K562 (cell line): ENCODE measurements at regions not wholly inside any gene's neighbourhood (a gene's known extent, or its start where the extent isn't known, plus 50 kb on each side); places are given as distances from the start of the nearest gene placed in this dataset.

Source experiments
- ATAC-seq: fragments of 200-7000 bp; cut with Tn5 transposase; 3 replicates; pipeline ENCODE4 v1.9.1; 2020; ENCODE audit warnings: moderate library complexity
- BruUV-seq: library from RNA; stranded (reverse); fragments of 400-500 nt; replicated peaks from 2 replicates; lab custom pipeline; 2021; lab: Mats Ljungman, UMichigan
- CTCF ChIA-PET: fragments of 300-600 bp; formaldehyde crosslinking; extraction: SDS; loops from one replicate; lab custom pipeline; 2021; ENCODE audit warnings: low intra/inter-chr PET ratio; lab: Yijun Ruan, JAX
- POLR2A ChIA-PET: fragments of 300-600, 350-650 bp; sonication (Branson Sonifier 250); formaldehyde crosslinking; extraction: SDS; loops from one replicate; lab custom pipeline; 2021; ENCODE audit warnings: antibody characterized with exemption, inconsistent platforms; lab: Yijun Ruan, JAX
- DNase-seq, 4 experiments: peaks; one replicate each; pipeline versions ENCODE4 v3.0.0 to v3.0.0-alpha.2; 2011 to 2018; ENCODE audit warnings: low spot score in 3 of 4, mixed read lengths in 3 of 4; ENCODE audit errors: extremely low read depth in 1 of 4
- FAIRE-seq: peaks from 2 replicates; lab custom pipeline; 2011; peaks lifted over from hg19 to GRCh38; lab: Jason Lieb, UNC
- H2AFZ ChIP-seq: 2 replicates; pipeline ENCODE4 v1.6.0; 2011; ENCODE audit warnings: low read depth, low read length, control low read depth, inconsistent platforms
- H3K27ac ChIP-seq: fragments of 200-600 bp; 3 replicates; pipeline ENCODE4 v1.8.0; 2011; ENCODE audit warnings: low read depth, mild to moderate bottlenecking, control low read depth, inconsistent platforms, low read length, moderate library complexity, mixed read lengths; ENCODE audit errors: extremely low read depth
- H3K27me3 ChIP-seq, 2 experiments: fragments of 300-600 bp in 1 of 2; 2 replicates in 1 of 2; 3 replicates in 1 of 2; pipeline versions ENCODE4 v1.6.0 to v1.8.0; 2011; ENCODE audit warnings: inconsistent platforms in 2 of 2, low read length in 2 of 2, mild to moderate bottlenecking in 1 of 2, mixed read lengths in 1 of 2, moderate library complexity in 1 of 2; ENCODE audit not compliant: control insufficient read depth in 2 of 2, insufficient read depth in 2 of 2
- H3K36me3 ChIP-seq: fragments of 300-600 bp; 3 replicates; pipeline ENCODE4 v1.8.0; 2011; ENCODE audit warnings: mild to moderate bottlenecking, low read length, inconsistent platforms; ENCODE audit not compliant: control insufficient read depth, insufficient read depth
- H3K4me1 ChIP-seq, 2 experiments: fragments of 200-600 bp in 1 of 2; replicated peaks in 1 of 2; 2 replicates in 1 of 2; 3 replicates in 1 of 2; pipeline versions ENCODE4 v1.5.1 to v1.8.0; 2011; ENCODE audit warnings: inconsistent platforms in 2 of 2, low read length in 2 of 2, mild to moderate bottlenecking in 1 of 2, mixed read lengths in 1 of 2, moderate library complexity in 1 of 2; ENCODE audit not compliant: control insufficient read depth in 2 of 2, insufficient read depth in 2 of 2
- H3K4me2 ChIP-seq: 2 replicates; pipeline ENCODE4 v1.6.1; 2011; ENCODE audit warnings: low read length, control low read depth, inconsistent platforms, mixed read lengths; ENCODE audit not compliant: insufficient read depth
- H3K4me3 ChIP-seq: fragments of 200-600 bp; sonication (generic), shearing (Covaris generic); 2 replicates; pipeline ENCODE4 v1.5.1; 2016; ENCODE audit warnings: control low read depth, inconsistent platforms
- H3K79me2 ChIP-seq: fragments of 200-600 bp; 3 replicates; pipeline ENCODE4 v1.8.0; 2011; ENCODE audit warnings: low read length, inconsistent platforms; ENCODE audit not compliant: control insufficient read depth, insufficient read depth
- H3K9ac ChIP-seq, 2 experiments: 2 replicates each; pipeline versions ENCODE4 v1.6.0 to v1.6.1; 2011; ENCODE audit warnings: low read depth in 2 of 2, low read length in 2 of 2, control low read depth in 1 of 2, inconsistent platforms in 1 of 2, mild to moderate bottlenecking in 1 of 2, mixed read lengths in 1 of 2; ENCODE audit not compliant: insufficient read depth in 1 of 2
- H3K9me1 ChIP-seq: one replicate; pipeline ENCODE4 v1.6.0; 2011; ENCODE audit warnings: inconsistent platforms, mild to moderate bottlenecking, low read length, moderate library complexity; ENCODE audit not compliant: control insufficient read depth, insufficient read depth
- H3K9me3 ChIP-seq: replicated peaks from 2 replicates; pipeline ENCODE4 v1.5.1; 2011; ENCODE audit warnings: low read depth, low read length, inconsistent platforms; ENCODE audit not compliant: control insufficient read depth, insufficient read depth
- H4K20me1 ChIP-seq: replicated peaks from 2 replicates; pipeline ENCODE4 v1.6.1; 2011; ENCODE audit warnings: low read length, inconsistent platforms, mixed read lengths; ENCODE audit not compliant: control insufficient read depth, insufficient read depth
- ATF6 ChIP-seq: sonication (generic); formaldehyde crosslinking; IDR thresholded peaks from 2 replicates; pipeline ENCODE4 v1.4.0; 2020; ENCODE audit warnings: mild to moderate bottlenecking, missing genetic modification reagents
- DLX4 ChIP-seq: fragments of 250-450 bp; sonication (Bioruptor Pico); IDR thresholded peaks from 2 replicates; pipeline ENCODE4 v1.6.1; 2021; ENCODE audit warnings: mild to moderate bottlenecking
- ESRRA ChIP-seq: fragments of 450-650 bp; IDR thresholded peaks from 2 replicates; pipeline ENCODE4 v1.6.1; 2014; ENCODE audit warnings: low read depth, mild to moderate bottlenecking, moderate library complexity, borderline replicate concordance
- FOSL1 ChIP-seq: fragments of 200-800 bp; sonication (Bioruptor generic); conservative IDR thresholded peaks from 2 replicates; pipeline ENCODE4 v1.6.1; 2016; ENCODE audit warnings: missing genetic modification characterization, missing compliant biosample characterization
- HLTF ChIP-seq: fragments of 450-650 bp; IDR thresholded peaks from 2 replicates; pipeline ENCODE4 v1.6.1; 2016
- HNRNPL ChIP-seq: fragments of 200-400 bp; formaldehyde crosslinking; IDR thresholded peaks from 2 replicates; pipeline ENCODE4 v1.6.1; 2017; ENCODE audit warnings: low read depth, mild to moderate bottlenecking, low read length
- HNRNPLL ChIP-seq: fragments of 200-400 bp; formaldehyde crosslinking; IDR thresholded peaks from 2 replicates; pipeline ENCODE4 v1.6.1; 2017; ENCODE audit warnings: low read length, low read depth, mild to moderate bottlenecking; ENCODE audit not compliant: poor library complexity, severe bottlenecking
- ID3 ChIP-seq, 2 experiments: fragments of 250-450 bp in 1 of 2; fragments of 450-650 bp in 1 of 2; sonication (Bioruptor Pico) in 1 of 2; IDR thresholded peaks; 2 replicates each; pipeline versions ENCODE4 v1.6.1 to v1.8.0; 2016 to 2021; ENCODE audit warnings: mild to moderate bottlenecking in 2 of 2, moderate library complexity in 2 of 2, missing compliant biosample characterization in 1 of 2, missing genetic modification characterization in 1 of 2
- MEIS2 ChIP-seq: fragments of 450-650 bp; IDR thresholded peaks from 2 replicates; pipeline ENCODE4 v1.6.1; 2014; ENCODE audit warnings: mild to moderate bottlenecking; ENCODE audit not compliant: partially characterized antibody
- MIER1 ChIP-seq: fragments of 450-650 bp; IDR thresholded peaks from 2 replicates; pipeline ENCODE4 v1.6.1; 2016; ENCODE audit warnings: antibody characterized with exemption, mild to moderate bottlenecking, low read depth
- NBN ChIP-seq: fragments of 450-650 bp; IDR thresholded peaks from 2 replicates; pipeline ENCODE4 v1.6.1; 2016; ENCODE audit warnings: low read depth, mild to moderate bottlenecking
- NR2C2 ChIP-seq, 2 experiments: fragments of 200-800 bp in 1 of 2; sonication (Bioruptor generic) in 1 of 2; sonication (generic) in 1 of 2; formaldehyde crosslinking in 1 of 2; IDR thresholded peaks; 2 replicates each; pipeline versions ENCODE4 v1.6.1 to v1.8.0; 2016 to 2022; ENCODE audit warnings: mild to moderate bottlenecking in 1 of 2, missing compliant biosample characterization in 1 of 2, missing genetic modification characterization in 1 of 2, missing genetic modification reagents in 1 of 2
- PML ChIP-seq: IDR thresholded peaks from 2 replicates; pipeline ENCODE4 v1.6.1; 2012; ENCODE audit warnings: low read length, inconsistent platforms
- RHOXF2B ChIP-seq: fragments of 250-450 bp; sonication (Bioruptor Pico); conservative IDR thresholded peaks from 2 replicates; pipeline ENCODE4 v1.5.1; 2021
- SMARCB1 ChIP-seq: IDR thresholded peaks from 2 replicates; pipeline ENCODE4 v1.6.1; 2011; ENCODE audit warnings: improper control_type of control experiment, low read depth; ENCODE audit not compliant: insufficient read length
- ZEB2 ChIP-seq: fragments of 450-650 bp; IDR thresholded peaks from 2 replicates; pipeline ENCODE4 v1.6.1; 2016
- ZNF143 ChIP-seq: sonication (generic); formaldehyde crosslinking; IDR thresholded peaks from 2 replicates; pipeline ENCODE4 v1.9.0; 2022; ENCODE audit warnings: mild to moderate bottlenecking, missing genetic modification reagents
- WGBS: fragments of 100-300 bp; shearing (Covaris generic); methylation state at CpG from one replicate; pipeline ENCODE4 v1.1.6; 2016; ENCODE audit warnings: low coverage, mixed read lengths; ENCODE audit not compliant: insufficient coverage; ENCODE audit errors: missing lambda C conversion rate; 5-methylcytosine and 5-hydroxymethylcytosine counted together
- in situ Hi-C: fragments of 300-500 bp; cut with MboI; formaldehyde crosslinking; loops from 4 replicates; pipeline ENCODE4 v1.15.0; 2018; ENCODE audit warnings: inconsistent platforms, mixed read lengths
- intact Hi-C: fragments of 100-400 bp; cut with micrococcal nuclease; formaldehyde crosslinking; loops from 2 replicates; pipeline ENCODE4 v1.14.2; 2022

GRCh38 chr21:38121888-38122720 is 134.7 kb upstream of the KCNJ15 start:
- Histone ChIP-seq H3K27ac (peak overlapping the region; percentile 93), H2AFZ (peak overlapping the region; percentile 96), H4K20me1 (peaks cover 20% of the 10 kb centered on the region), H3K9me3 (no peaks in the 10 kb centered on the region), H3K79me2 (peaks cover 74% of the 10 kb centered on the region), H3K27me3 (no peaks in the 10 kb centered on the region), H3K9ac (peak overlapping the region; percentile 90 to 92; a peak in 3 of 4 replicates), H3K4me3 (peak overlapping the region; percentile 61), H3K36me3 (peaks cover 41% of the 10 kb centered on the region), H3K4me2 (peak overlapping the region; percentile 93), H3K9me1 (peaks cover 3% of the 10 kb centered on the region), H3K4me1 (peaks cover 0 to 27% of the 10 kb centered on the region in 2 experiments; a peak in 4 of 5 replicates)
- intact Hi-C loops, result loop anchor here (1.0 kb wide), 1 partner anchor 33 kb away; no protein-coding TSS in a partner anchor
- in situ Hi-C loops, result no loop called here
- 41% methylated on average over 7 of the region's 7 CpGs for WGBS
- ChIA-PET POLR2A (interaction anchor here (0.7 to 2.9 kb wide), 14 partner anchors 8 to 1824 kb away, joined by 3 to 22 read pairs (median 4); no protein-coding TSS in a partner anchor), CTCF (interaction anchor here (0.8 kb wide), 1 partner anchor 447 kb away, joined by 3 read pairs; no protein-coding TSS in a partner anchor)
- BruUV-seq, result no TSS peak
- DNase-seq (peak; percentile 26 to 54 (median 37)), ATAC-seq (peak; percentile 4; the same call in 2 of the 3 replicates), FAIRE-seq (peak; percentile 54)
- TF ChIP-seq NBN (no peak), NR2C2 (CRISPR knock-in tag; IDR thresholded peaks at IDR 0.05) (no peak), NR2C2 (tag; IDR thresholded peaks at IDR 0.05) (peak; percentile 74), ZNF143 (CRISPR knock-in tag) (no peak), DLX4 (no peak), PML (no peak), RHOXF2B (0 out of 2 replicates have a peak, but pooled peaks have one; percentile 45), MEIS2 (peak; percentile 34), ESRRA (no peak), ZEB2 (0 out of 2 replicates have a peak, but pooled peaks have one; percentile 13), HNRNPL (no peak), MIER1 (0 out of 2 replicates have a peak, but pooled peaks have one; percentile 12), SMARCB1 (no peak), HNRNPLL (no peak), FOSL1 (tag) (0 out of 2 replicates have a peak, but pooled peaks have one; percentile 11), ID3 (CRISPR knock-in tag; IDR thresholded peaks at IDR 0.05) (no peak), ID3 (tag; IDR thresholded peaks at IDR 0.05) (no peak; the same call in 1 of the 2 replicates), HLTF (0 out of 2 replicates have a peak, but pooled peaks have one; percentile 53), ATF6 (CRISPR knock-in tag) (0 out of 2 replicates have a peak, but pooled peaks have one; percentile 68)
